Activated CD8-positive, alpha-beta T cell treated with anti-CD3 and anti-CD28 coated beads for 36 hours (primary cell): ENCODE measurements at regions not wholly inside any gene's neighbourhood (a gene's known extent, or its start where the extent isn't known, plus 50 kb on each side); places are given as distances from the start of the nearest gene placed in this dataset.

ENCODE experiments used
- ATAC-seq: fragments of 200-7000 bp; cut with Tn5 transposase; one replicate; pipeline ENCODE4 v1.10.0; 2021; ENCODE audit warnings: mild to moderate bottlenecking, moderate library complexity
- CTCF ChIA-PET: fragments of 350-600 bp; sonication (Branson Sonifier 250); formaldehyde crosslinking; loops from one replicate; lab custom pipeline; 2021; ENCODE audit warnings: antibody characterized with exemption; lab: Charles Lee
- POLR2A ChIA-PET: fragments of 350-600 bp; sonication (Branson Sonifier 250); formaldehyde crosslinking; loops from one replicate; lab custom pipeline; 2021; ENCODE audit warnings: antibody characterized with exemption; lab: Charles Lee
- DNase-seq: peaks from one replicate; pipeline ENCODE4 v3.0.0-alpha.2; 2020
- H3K27ac Mint-ChIP-seq: one replicate; pipeline ENCODE4 v1.8.0; 2021; ENCODE audit warnings: mild to moderate bottlenecking, mixed read lengths
- H3K27me3 Mint-ChIP-seq: one replicate; pipeline ENCODE4 v1.8.0; 2021; ENCODE audit warnings: mixed read lengths
- H3K36me3 Mint-ChIP-seq: one replicate; pipeline ENCODE4 v1.8.0; 2021; ENCODE audit warnings: low read depth, mixed read lengths
- H3K4me1 Mint-ChIP-seq: one replicate; pipeline ENCODE4 v1.8.0; 2021; ENCODE audit warnings: low read depth, mixed read lengths
- H3K4me3 Mint-ChIP-seq: one replicate; pipeline ENCODE4 v1.8.0; 2021; ENCODE audit warnings: mild to moderate bottlenecking, moderate library complexity, mixed read lengths
- H3K9me3 Mint-ChIP-seq: one replicate; pipeline ENCODE4 v1.8.0; 2021; ENCODE audit warnings: mixed read lengths
- intact Hi-C: fragments of 100-400 bp; cut with micrococcal nuclease; formaldehyde crosslinking; loops from one replicate; pipeline ENCODE4 v1.10.0; 2022
- TF ChIP-seq, protein P1 (sequence below): fragments of 200-600 bp; IDR thresholded peaks from one replicate; pipeline ENCODE4 v1.8.0; 2022; ENCODE audit warnings: antibody characterized with exemption, mild to moderate bottlenecking

DNA sequence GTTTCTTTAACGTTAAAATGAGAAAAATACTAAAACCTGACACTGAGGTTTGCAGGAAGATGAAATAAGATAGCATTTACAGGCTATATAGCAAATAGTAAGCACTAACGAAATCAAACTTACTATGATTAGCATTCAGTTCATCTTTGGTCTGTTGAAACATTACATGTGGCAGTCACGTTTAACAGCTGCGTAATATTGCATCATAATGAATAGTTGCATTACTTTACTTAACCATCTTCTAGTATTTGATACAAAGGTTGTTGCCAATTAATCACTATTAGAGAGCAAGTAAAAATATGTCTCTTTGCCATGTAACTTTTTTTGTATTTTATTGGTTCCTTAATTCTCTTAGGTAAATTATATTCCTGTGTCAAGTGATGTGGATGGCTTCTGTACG lies 131.8 kb upstream of the GHITM start:
- Mint-ChIP-seq H3K27me3 (peaks cover 15% of the 10 kb centered on the region), H3K27ac (no peak overlapping the region), H3K4me1 (no peaks in the 10 kb centered on the region), H3K9me3 (no peaks in the 10 kb centered on the region), H3K4me3 (no peak overlapping the region), H3K36me3 (no peaks in the 10 kb centered on the region)
- intact Hi-C loops = no loop called here
- ChIA-PET POLR2A (no interaction called here), CTCF (interaction anchor here (1.3 kb wide), 1 partner anchor 136 kb away, joined by 5 read pairs; no protein-coding TSS in a partner anchor)
- no peak for DNase-seq
- no peak for ATAC-seq
- TF ChIP-seq, protein P1, sequence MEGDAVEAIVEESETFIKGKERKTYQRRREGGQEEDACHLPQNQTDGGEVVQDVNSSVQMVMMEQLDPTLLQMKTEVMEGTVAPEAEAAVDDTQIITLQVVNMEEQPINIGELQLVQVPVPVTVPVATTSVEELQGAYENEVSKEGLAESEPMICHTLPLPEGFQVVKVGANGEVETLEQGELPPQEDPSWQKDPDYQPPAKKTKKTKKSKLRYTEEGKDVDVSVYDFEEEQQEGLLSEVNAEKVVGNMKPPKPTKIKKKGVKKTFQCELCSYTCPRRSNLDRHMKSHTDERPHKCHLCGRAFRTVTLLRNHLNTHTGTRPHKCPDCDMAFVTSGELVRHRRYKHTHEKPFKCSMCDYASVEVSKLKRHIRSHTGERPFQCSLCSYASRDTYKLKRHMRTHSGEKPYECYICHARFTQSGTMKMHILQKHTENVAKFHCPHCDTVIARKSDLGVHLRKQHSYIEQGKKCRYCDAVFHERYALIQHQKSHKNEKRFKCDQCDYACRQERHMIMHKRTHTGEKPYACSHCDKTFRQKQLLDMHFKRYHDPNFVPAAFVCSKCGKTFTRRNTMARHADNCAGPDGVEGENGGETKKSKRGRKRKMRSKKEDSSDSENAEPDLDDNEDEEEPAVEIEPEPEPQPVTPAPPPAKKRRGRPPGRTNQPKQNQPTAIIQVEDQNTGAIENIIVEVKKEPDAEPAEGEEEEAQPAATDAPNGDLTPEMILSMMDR = no peak

DNA sequence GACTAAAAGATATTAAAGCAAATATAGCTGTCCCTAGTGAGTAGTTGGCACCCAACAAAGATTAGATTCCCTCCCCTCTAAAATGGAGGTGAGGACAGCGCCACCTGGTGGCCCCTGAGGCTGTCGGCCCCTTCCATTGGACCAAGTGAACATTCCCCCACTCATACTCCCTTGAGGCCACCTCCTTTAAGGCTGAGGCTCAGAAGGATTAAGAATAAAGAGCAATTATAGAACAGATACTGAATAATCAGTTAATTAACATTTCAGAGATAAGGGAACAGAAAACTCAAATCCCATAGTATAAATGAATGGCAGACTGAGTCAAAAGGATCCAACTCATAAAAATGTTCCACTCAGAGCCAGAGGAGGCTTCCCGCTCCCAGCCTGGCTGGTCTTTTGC lies 130.4 kb upstream of the GHITM start:
- CTCF ChIA-PET = no interaction called here
- POLR2A ChIA-PET = no interaction called here
- Mint-ChIP-seq H3K27me3 (peaks cover 15% of the 10 kb centered on the region), H3K27ac (no peak overlapping the region), H3K36me3 (no peaks in the 10 kb centered on the region), H3K4me1 (no peaks in the 10 kb centered on the region), H3K4me3 (no peak overlapping the region), H3K9me3 (no peaks in the 10 kb centered on the region)
- ATAC-seq (peak; percentile 49), DNase-seq (peak; percentile 63)
- intact Hi-C loops = no loop called here
- TF ChIP-seq, protein P1 = peak; percentile 94

DNA sequence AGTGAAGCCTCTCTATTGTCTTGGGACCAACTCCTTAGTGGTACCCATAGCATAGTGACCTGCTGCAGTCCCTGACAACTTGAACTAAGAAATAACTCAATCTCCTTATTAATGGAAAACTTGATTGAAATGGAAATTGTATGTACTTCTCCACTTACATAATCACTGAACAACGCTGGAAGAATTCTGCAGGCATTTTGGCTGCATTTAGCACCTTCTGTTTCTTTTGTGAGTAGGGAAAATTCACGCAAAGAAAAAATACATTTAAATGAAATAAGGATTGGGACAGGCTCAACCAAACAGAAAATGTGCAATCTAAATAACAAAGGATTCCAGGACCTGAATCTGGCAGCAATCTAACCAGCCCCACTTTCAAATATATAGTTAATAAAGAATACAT lies 126.9 kb upstream of the GHITM start:
- no peak overlapping the region for H3K27ac Mint-ChIP-seq
- no peaks in the 10 kb centered on the region for H3K9me3 Mint-ChIP-seq
- TF ChIP-seq, protein P1 = no peak
- ChIA-PET POLR2A (no interaction called here), CTCF (no interaction called here)
- no peaks in the 10 kb centered on the region for H3K4me1 Mint-ChIP-seq
- peaks cover 20% of the 10 kb centered on the region for H3K27me3 Mint-ChIP-seq
- no peak overlapping the region for H3K4me3 Mint-ChIP-seq
- no peak for DNase-seq
- H3K36me3 Mint-ChIP-seq = no peaks in the 10 kb centered on the region
- intact Hi-C loops = no loop called here
- ATAC-seq = no peak

DNA sequence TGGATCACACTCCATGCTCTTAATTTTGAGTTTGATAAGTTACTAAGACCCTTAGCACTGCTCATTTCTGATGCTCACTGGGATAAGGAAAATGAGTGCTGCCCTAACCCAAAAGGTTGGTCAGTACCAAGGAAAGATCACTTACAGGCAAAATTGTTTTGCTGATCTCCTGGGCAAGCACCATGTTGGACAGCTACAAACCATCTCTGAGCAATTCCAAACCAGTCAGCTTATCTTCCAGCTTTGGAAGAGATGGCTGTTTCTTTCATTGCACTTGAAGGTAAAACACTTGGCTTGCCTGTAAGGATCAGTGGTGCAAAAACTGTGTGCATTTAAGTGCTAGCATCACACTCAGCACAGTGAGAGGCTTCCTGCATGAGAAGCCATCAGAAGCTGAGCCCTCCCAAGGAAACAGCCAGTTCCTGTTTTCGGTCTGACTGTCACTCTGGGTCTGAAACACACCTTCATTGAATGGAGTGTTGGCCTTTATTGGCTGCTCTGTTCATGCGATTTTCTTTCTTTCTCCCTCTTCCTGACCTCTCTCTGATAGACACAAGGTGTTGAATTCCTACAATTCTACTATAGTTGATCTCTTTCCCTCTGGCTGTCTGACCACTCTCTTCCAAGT lies 126.4 kb upstream of the GHITM start:
- ChIA-PET POLR2A (no interaction called here), CTCF (no interaction called here)
- TF ChIP-seq, protein P1 = no peak
- Mint-ChIP-seq H3K27ac (no peak overlapping the region), H3K4me1 (no peaks in the 10 kb centered on the region), H3K36me3 (no peaks in the 10 kb centered on the region), H3K4me3 (no peak overlapping the region), H3K27me3 (peaks cover 20% of the 10 kb centered on the region), H3K9me3 (no peaks in the 10 kb centered on the region)
- DNase-seq (no peak), ATAC-seq (no peak)
- intact Hi-C loops = no loop called here

DNA sequence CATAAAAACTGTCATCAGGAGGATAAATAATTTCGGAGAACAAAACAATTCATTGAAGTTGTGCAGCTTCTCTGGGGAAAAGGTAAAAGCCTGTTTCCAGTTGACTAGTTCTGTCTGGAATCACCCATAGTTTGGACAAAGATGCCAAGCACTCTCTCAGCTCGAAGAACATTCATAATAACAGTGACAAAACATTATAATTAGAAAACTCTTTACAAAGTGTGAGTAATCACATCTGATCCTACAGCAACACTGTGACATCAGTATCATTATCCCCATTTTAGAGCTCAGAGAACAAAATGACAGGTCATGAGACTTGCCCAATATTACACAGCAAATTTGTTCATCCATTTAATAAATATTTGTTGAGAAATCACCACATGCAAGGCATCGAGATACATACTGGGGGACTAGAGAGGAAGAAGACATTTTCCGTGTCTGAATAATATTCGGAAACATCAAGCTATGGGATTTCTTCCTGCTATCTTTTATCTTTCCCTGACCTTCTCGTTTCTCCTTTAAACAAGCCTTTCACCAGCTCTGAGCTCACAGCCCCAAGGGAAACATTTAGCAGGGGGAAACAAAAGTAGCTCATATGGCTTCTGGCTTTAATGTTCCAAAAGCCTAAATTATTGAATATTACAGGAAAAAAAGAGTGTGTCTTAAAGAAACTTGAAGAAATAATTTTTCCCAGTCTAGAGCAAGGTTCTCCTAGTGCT lies 123.3 kb upstream of the GHITM start:
- CTCF ChIA-PET = interaction anchor here (0.7 kb wide), 1 partner anchor 19 kb away, joined by 3 read pairs; no protein-coding TSS in a partner anchor

More for the DNA sequence above, 123.3 kb upstream of the GHITM start:
- TF ChIP-seq, protein P1 = no peak
- no peak for DNase-seq
- ATAC-seq = no peak
- peaks cover 13% of the 10 kb centered on the region for H3K27me3 Mint-ChIP-seq
- no peak overlapping the region for H3K4me3 Mint-ChIP-seq
- POLR2A ChIA-PET = no interaction called here
- intact Hi-C loops = no loop called here
- H3K4me1 Mint-ChIP-seq = no peaks in the 10 kb centered on the region
- no peak overlapping the region for H3K27ac Mint-ChIP-seq
- no peaks in the 10 kb centered on the region for H3K36me3 Mint-ChIP-seq
- H3K9me3 Mint-ChIP-seq = no peaks in the 10 kb centered on the region
